ENCODE measurements at regions not wholly inside any gene's neighbourhood (a gene's known extent, or its start where the extent isn't known, plus 50 kb on each side); places are given as distances from the start of the nearest gene placed in this dataset.

DNA sequence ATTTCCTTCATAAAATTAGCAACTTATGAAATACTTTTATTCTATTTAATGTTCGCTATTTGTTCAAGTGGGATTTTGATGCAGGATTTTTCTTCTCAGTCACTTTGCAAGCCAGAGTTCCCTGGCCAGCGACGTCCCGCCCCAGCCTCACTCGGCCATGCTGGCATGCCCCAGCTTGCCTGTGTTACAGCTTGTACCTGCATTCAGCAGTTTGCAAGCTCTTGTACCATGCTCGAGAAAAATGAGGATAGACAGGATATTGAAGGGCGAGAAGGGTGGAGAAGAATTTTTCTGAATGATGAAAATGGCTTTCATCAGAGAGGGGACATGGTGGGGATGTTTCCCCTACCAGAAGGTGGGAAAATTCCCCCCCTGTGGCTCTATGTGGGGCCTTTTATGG is 2180.2 kb upstream of the PCDH20 start:
- H3K4me1 ChIP-seq (ENCODE audit: insufficient read depth), result no peaks in the 10 kb centered on the region
- H3K27ac ChIP-seq (ENCODE audit: low read depth), result no peak overlapping the region
- no peaks in the 10 kb centered on the region for H3K36me3 ChIP-seq (ENCODE audit: insufficient read depth)
- H3K4me3 ChIP-seq (ENCODE audit: low read depth, low read length), result no peak overlapping the region
- no peak for DNase-seq (ENCODE audit: extremely low spot score)
- 85% methylated on average over 7 of the region's 7 CpGs for WGBS

DNA sequence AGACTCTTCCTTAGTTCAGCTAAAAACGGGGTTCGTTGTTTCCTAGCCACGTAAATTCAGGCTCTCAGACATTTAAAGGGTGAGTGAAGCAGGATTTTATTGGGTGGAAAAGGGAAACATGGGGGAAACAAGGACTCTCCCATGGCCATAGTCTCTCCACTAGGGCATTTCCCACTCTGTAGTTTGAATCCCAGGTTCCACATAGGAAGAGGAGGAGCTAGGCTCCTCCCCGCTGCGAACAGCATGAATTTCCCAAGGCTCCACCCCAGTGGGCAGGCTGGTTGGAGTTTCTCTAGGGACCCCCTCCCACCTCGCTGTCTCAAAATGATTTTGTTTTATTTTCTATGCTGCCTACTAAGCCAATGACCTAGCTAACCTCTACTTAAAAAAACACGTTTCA is 2170.8 kb upstream of the PCDH20 start:
- 69% methylated on average over 7 of the region's 7 CpGs for WGBS
- Histone ChIP-seq H3K4me1 (ENCODE audit: insufficient read depth) (no peaks in the 10 kb centered on the region), H3K4me3 (ENCODE audit: low read depth, low read length) (no peak overlapping the region), H3K36me3 (ENCODE audit: insufficient read depth) (no peaks in the 10 kb centered on the region), H3K27ac (ENCODE audit: low read depth) (no peak overlapping the region)
- no peak for DNase-seq (ENCODE audit: extremely low spot score)

DNA sequence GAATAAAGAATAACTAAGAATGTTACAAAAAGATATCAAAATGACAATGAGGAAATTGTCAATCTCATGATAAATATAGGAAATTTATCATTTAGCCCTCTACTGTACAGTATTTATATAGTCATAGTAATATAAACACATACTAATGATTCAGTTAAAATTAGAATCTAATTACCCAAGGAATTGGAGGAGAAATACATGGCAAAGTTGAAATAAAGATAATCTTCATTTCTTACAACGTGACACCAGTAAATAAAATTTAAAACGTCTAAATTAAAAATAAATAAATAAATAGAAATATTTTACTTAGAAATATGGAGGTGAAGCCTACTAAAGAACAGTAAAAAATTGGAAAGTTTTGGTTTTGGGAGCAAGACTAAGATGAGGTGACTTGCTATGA is 2163.1 kb upstream of the PCDH20 start:
- Histone ChIP-seq H3K27ac (ENCODE audit: low read depth) (no peak overlapping the region), H3K4me1 (ENCODE audit: insufficient read depth) (no peaks in the 10 kb centered on the region), H3K4me3 (ENCODE audit: low read depth, low read length) (no peak overlapping the region), H3K36me3 (ENCODE audit: insufficient read depth) (no peaks in the 10 kb centered on the region)
- WGBS, result 88% methylated on average over 2 of the region's 2 CpGs
- DNase-seq (ENCODE audit: extremely low spot score), result no peak

DNA sequence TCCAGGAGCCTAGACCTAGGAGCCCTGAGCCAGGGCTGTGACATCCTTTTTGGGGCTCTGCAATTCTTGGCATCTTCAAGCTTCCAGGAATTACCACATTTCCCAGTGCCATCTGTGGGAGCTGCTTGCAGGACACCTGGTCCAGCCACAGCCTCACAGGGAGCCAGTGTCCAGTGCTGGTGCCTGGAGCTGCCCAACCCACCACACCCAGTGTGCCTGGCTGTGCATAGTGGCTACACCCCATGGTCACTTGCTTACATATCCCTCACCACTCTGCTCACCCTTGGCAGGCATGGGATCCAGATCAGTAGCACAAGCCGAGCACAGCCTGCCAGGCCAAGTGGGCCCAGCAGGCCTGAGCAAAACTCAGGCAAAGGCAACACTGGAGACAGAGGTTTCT is 2151.4 kb upstream of the PCDH20 start:
- Histone ChIP-seq H3K4me1 (ENCODE audit: insufficient read depth) (no peaks in the 10 kb centered on the region), H3K36me3 (ENCODE audit: insufficient read depth) (no peaks in the 10 kb centered on the region), H3K27ac (ENCODE audit: low read depth) (no peak overlapping the region), H3K4me3 (ENCODE audit: low read depth, low read length) (no peak overlapping the region)
- WGBS, result 95% methylated on average over 1 of the region's 1 CpG
- DNase-seq (ENCODE audit: extremely low spot score), result no peak

DNA sequence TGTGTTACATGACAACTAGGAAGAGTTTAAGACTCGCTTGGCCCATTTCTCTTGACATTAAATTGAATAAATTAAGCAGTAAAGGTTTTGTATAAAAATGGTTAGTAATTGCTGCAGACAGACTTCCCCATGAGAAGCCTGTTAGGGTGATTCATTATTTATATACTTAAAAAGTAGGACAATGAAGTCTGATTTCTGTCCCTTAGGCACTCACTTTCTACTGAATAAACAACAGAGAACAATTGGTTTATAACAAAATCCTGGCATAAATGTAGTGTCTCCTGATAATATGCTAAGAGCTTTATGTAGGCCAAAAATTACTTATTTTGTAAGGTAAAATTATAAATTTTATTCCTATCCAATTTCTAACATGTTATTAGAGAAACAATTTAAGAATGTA is 2138.5 kb upstream of the PCDH20 start:
- no peak for DNase-seq (ENCODE audit: extremely low spot score)
- no peak overlapping the region for H3K27ac ChIP-seq (ENCODE audit: low read depth)
- H3K4me3 ChIP-seq (ENCODE audit: low read depth, low read length), result no peak overlapping the region
- H3K4me1 ChIP-seq (ENCODE audit: insufficient read depth), result no peaks in the 10 kb centered on the region
- no peaks in the 10 kb centered on the region for H3K36me3 ChIP-seq (ENCODE audit: insufficient read depth)
- WGBS, result 81% methylated on average over 1 of the region's 1 CpG

DNA sequence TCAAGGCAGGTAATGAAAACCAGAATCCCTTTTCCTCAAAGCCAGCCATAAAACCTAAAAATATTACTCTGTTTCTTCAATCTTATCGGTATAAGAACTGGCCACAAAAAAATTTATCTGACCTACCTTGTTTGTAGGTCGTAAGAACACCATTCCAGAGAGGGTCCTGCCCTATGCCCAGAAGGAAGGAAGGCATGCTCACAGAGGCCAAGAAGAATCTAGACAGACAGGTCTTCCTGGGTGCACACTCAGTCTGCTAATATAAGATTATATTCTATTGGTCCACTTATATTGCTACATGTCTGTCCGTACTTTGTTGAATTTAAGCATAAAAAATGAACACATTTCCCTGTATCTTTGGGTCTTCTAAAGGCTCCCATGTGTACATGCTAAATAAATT is 2136.1 kb upstream of the PCDH20 start:
- no peak overlapping the region for H3K4me3 ChIP-seq (ENCODE audit: low read depth, low read length)
- no peak overlapping the region for H3K27ac ChIP-seq (ENCODE audit: low read depth)
- 68% methylated on average over 3 of the region's 3 CpGs for WGBS
- DNase-seq (ENCODE audit: extremely low spot score), result no peak
- no peaks in the 10 kb centered on the region for H3K4me1 ChIP-seq (ENCODE audit: insufficient read depth)
- no peaks in the 10 kb centered on the region for H3K36me3 ChIP-seq (ENCODE audit: insufficient read depth)

DNA sequence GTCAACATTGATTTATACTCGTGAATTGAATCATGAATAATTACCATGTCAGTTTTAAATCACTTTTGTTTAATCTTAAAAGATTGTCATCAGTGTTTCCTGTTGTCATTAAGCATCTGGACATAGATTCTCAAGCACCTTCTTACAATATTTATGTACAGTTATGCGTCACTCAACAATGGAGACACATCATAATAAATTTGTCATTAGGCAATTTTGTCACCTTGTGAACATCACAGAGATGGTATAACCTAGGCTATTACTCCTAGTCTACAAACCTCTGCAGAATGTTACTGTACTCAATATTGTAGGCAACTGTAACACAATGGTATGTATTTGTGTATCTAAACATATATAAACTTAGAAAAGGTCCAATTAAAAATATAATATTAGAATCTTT is 2130.9 kb upstream of the PCDH20 start:
- H3K4me3 ChIP-seq (ENCODE audit: low read depth, low read length), result no peak overlapping the region
- WGBS, result 68% methylated on average over 2 of the region's 2 CpGs
- no peak for DNase-seq (ENCODE audit: extremely low spot score)

DNA sequence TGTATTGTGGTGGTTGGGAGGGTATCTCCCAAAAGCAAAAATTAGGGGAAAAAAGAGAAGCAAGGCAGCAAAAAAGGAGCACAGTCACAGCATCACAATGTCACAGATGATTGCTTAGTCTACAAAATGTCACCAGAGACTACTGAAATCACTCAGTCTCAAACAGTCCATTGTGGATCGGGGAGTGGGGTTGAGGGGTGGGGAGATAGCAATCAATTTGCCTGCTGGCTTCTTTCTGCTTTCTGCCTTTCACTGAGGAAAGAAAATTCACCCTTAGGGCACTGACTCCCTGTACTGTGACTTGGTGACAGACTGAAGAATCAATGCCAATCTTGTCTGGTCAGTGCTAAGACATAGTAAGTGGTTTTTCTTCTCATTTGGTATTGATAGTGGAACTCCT is 2127.1 kb upstream of the PCDH20 start:
- Histone ChIP-seq H3K36me3 (ENCODE audit: insufficient read depth) (no peaks in the 10 kb centered on the region), H3K27ac (ENCODE audit: low read depth) (no peak overlapping the region), H3K4me3 (ENCODE audit: low read depth, low read length) (no peak overlapping the region), H3K4me1 (ENCODE audit: insufficient read depth) (no peaks in the 10 kb centered on the region)
- 71% methylated on average over 1 of the region's 1 CpG for WGBS
- no peak for DNase-seq (ENCODE audit: extremely low spot score)

More for the DNA sequence above, 2130.9 kb upstream of the PCDH20 start:
- Histone ChIP-seq H3K27ac (ENCODE audit: low read depth) (no peak overlapping the region), H3K4me1 (ENCODE audit: insufficient read depth) (no peaks in the 10 kb centered on the region), H3K36me3 (ENCODE audit: insufficient read depth) (no peaks in the 10 kb centered on the region)

DNA sequence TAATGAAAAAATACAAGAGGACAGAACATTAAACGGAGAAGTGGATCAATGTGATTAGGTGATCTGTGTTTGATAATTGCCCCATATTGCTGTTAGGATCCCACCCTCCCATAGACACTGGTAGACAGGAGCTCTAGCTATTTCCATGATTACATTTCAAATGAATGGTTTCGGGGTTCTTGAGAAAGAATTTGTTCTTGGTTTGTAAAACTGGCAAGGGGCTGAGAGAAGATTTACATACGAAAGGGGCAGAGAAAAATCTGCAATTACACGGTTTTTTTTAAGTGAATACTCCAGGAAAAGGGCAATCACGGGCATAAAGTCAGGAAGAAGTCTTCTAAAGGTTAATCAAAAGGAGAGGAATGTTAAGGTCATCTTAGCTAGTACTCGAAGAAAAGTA is 2125.7 kb upstream of the PCDH20 start:
- Histone ChIP-seq H3K4me3 (ENCODE audit: low read depth, low read length) (no peak overlapping the region), H3K4me1 (ENCODE audit: insufficient read depth) (no peaks in the 10 kb centered on the region), H3K27ac (ENCODE audit: low read depth) (no peak overlapping the region), H3K36me3 (ENCODE audit: insufficient read depth) (no peaks in the 10 kb centered on the region)
- no peak for DNase-seq (ENCODE audit: extremely low spot score)
- 44% methylated on average over 6 of the region's 6 CpGs for WGBS

DNA sequence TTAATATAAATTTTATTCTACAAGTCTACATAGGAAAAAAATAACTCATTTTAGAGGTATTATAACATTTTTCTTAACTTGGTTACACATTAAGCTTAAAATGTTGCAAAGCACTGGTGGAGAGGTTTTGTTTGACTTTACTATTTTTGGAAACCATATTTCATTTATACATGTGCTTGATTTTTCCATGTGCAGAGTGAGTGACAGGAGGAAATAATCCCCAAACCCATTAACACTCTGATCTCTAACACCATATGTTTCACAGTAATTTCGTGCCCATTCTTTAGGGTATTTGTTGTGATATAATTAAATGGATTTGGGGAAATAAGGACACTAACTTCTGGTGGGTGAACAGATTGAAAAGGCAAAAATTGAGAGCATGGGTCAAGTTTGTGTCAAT is 2124.4 kb upstream of the PCDH20 start:
- 52% methylated on average over 1 of the region's 1 CpG for WGBS
- Histone ChIP-seq H3K4me3 (ENCODE audit: low read depth, low read length) (no peak overlapping the region), H3K4me1 (ENCODE audit: insufficient read depth) (no peaks in the 10 kb centered on the region), H3K27ac (ENCODE audit: low read depth) (no peak overlapping the region), H3K36me3 (ENCODE audit: insufficient read depth) (no peaks in the 10 kb centered on the region)
- no peak for DNase-seq (ENCODE audit: extremely low spot score)

DNA sequence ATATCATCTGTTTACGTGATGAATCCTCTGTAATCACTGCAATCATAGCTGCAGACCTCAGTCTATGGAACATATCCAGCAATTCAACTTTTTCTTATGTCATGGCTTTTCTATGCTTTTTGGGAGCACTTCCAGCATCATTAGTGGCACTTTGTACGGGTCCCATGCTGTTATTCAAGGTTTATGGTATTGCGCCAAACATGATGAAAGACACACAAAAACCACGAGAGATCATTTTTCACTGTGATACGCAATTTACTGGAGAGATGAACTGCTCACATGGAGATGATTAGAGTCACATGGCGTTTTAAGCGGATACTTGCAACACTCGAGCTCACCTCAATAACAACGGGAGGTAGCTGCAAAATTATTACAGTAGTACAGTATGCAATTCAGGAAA is 2101.7 kb upstream of the PCDH20 start:
- Histone ChIP-seq H3K36me3 (ENCODE audit: insufficient read depth) (no peaks in the 10 kb centered on the region), H3K27ac (ENCODE audit: low read depth) (no peak overlapping the region), H3K4me3 (ENCODE audit: low read depth, low read length) (no peak overlapping the region), H3K4me1 (ENCODE audit: insufficient read depth) (no peaks in the 10 kb centered on the region)
- no peak for DNase-seq (ENCODE audit: extremely low spot score)
- 65% methylated on average over 9 of the region's 9 CpGs for WGBS

DNA sequence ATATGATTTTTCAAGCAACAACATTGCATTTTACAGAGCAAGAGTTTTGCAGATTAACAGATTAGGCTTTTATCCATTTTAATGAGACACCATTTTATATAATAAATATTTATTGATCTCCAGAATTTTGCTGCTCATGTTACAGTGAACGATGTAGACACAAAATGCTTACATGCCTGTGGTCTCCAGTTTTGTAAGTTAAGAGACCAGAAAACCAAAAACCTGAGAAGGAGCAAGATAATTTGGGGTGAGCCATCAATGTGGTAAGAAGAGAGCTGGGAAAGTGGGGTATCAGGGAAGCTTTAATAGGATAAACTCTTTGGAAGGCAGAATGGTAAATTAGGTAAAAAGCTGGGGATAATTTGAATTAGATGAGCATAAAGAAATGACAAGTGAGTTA is 2100.5 kb upstream of the PCDH20 start:
- DNase-seq (ENCODE audit: extremely low spot score), result no peak
- WGBS, result 64% methylated on average over 1 of the region's 1 CpG
- no peaks in the 10 kb centered on the region for H3K36me3 ChIP-seq (ENCODE audit: insufficient read depth)

DNA sequence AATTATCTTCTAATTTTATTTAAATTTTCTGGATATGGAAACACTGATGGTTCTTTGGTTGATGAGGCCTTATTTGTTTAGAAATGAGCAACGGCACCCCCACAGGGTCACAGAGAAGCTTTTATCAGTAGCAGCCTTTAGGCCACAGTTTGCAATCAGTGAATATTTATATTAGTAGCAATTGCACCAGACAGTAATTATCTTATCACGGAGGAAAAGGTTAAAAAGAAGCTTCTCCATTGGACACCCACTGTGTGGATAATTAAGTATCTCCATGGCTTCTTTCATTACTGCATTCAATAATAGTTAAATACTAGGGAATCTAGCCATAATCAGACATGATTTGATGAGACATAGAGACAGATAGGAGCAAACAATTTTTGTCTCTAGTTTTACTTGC is 2099.2 kb upstream of the PCDH20 start:
- no peak for DNase-seq (ENCODE audit: extremely low spot score)
- Histone ChIP-seq H3K4me1 (ENCODE audit: insufficient read depth) (no peaks in the 10 kb centered on the region), H3K36me3 (ENCODE audit: insufficient read depth) (no peaks in the 10 kb centered on the region), H3K4me3 (ENCODE audit: low read depth, low read length) (no peak overlapping the region), H3K27ac (ENCODE audit: low read depth) (no peak overlapping the region)
- 67% methylated on average over 2 of the region's 2 CpGs for WGBS

More for the DNA sequence above, 2100.5 kb upstream of the PCDH20 start:
- Histone ChIP-seq H3K27ac (ENCODE audit: low read depth) (no peak overlapping the region), H3K4me1 (ENCODE audit: insufficient read depth) (no peaks in the 10 kb centered on the region), H3K4me3 (ENCODE audit: low read depth, low read length) (no peak overlapping the region)

DNA sequence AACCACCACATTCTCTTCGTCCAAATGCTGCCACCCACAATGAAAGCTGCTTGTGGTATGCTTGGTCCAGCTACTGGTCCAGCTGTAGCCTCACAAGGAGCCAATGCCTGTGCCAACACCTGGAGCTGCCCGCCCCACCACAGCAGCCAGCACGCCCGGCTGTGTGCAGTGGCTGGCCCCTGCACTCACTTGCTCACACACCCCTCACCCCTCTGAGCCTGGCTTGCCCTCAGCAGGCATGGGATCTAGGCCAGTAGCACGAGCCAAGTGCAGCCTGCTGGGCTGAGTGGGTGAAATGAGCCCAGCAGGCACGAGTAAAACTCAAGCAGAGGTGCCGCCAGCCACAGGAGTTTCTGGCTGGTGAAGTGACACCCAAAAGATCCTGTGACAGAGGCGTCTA is 2096.4 kb upstream of the PCDH20 start:
- Histone ChIP-seq H3K36me3 (ENCODE audit: insufficient read depth) (no peaks in the 10 kb centered on the region), H3K4me3 (ENCODE audit: low read depth, low read length) (no peak overlapping the region), H3K27ac (ENCODE audit: low read depth) (no peak overlapping the region), H3K4me1 (ENCODE audit: insufficient read depth) (no peaks in the 10 kb centered on the region)
- WGBS, result 92% methylated on average over 8 of the region's 8 CpGs
- DNase-seq (ENCODE audit: extremely low spot score), result no peak

DNA sequence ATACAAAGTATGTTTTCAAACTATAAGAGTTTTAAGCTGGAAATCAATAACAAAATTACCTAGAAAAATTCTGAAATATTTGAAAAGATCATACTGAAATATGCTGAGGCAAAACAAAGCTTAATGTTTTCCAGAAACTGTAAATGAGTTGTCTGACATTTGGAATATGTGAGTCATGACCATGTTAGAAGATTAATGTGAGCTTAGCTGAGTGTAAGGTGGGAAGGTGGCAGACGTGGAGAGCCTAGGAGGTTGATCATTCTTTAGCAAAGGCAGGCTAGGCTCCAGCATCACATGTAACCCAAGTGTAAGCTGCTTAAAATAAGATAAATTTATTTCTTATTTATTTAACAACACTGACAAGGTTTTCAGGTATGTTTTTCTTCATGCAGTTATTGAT is 2086.1 kb upstream of the PCDH20 start:
- Histone ChIP-seq H3K36me3 (ENCODE audit: insufficient read depth) (no peaks in the 10 kb centered on the region), H3K4me3 (ENCODE audit: low read depth, low read length) (no peak overlapping the region), H3K4me1 (ENCODE audit: insufficient read depth) (no peaks in the 10 kb centered on the region), H3K27ac (ENCODE audit: low read depth) (no peak overlapping the region)
- 20% methylated on average over 1 of the region's 1 CpG for WGBS
- no peak for DNase-seq (ENCODE audit: extremely low spot score)
